Central memory CD4-positive, alpha-beta T cell (primary cell): ENCODE measurements at regions not wholly inside any gene's neighbourhood (a gene's known extent, or its start where the extent isn't known, plus 50 kb on each side); places are given as distances from the start of the nearest gene placed in this dataset.

Source experiments
- DNase-seq: peaks from one replicate; pipeline ENCODE4 v3.0.0; 2022

DNA sequence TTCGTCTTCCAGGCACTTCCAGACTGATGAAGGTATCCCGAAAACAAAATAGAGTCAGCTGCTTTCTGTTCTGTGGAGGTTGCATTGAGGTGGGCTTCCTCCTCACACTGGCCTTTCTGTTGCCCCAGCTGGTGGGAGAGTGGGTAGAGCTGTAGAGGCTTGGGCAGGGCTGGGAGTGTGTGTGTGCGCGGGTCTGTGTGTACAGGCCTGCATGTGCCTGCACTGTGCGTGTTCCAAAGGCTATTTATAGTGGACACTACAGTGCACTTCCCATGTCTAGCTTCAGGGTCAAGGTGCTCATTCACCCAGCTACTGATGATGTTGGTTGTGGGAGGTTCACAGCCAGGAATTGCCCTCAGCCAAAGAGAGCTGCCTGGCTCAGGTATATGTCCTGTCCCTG is 260.1 kb upstream of the HABP2 start:
- no peak for DNase-seq

DNA sequence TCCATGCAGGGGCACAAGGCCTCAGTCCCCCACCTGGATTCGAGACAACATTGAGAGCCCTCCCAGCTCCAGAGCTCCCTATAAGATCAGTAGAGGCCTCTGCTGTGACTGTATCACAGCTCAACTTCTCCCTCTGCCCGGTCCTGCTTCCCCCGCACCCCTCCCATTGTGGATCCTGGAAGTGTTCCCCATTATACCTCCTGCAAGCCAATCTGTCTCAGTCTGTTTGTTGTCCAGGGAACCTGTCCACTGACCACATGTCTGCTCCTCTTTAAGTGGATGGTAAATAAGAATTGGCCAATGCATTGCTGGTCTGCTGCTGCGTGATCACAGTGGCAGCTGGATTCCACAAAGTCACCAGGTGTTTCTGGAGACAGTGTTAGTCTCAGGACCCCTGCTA is 259.7 kb upstream of the HABP2 start:
- DNase-seq, result no peak

DNA sequence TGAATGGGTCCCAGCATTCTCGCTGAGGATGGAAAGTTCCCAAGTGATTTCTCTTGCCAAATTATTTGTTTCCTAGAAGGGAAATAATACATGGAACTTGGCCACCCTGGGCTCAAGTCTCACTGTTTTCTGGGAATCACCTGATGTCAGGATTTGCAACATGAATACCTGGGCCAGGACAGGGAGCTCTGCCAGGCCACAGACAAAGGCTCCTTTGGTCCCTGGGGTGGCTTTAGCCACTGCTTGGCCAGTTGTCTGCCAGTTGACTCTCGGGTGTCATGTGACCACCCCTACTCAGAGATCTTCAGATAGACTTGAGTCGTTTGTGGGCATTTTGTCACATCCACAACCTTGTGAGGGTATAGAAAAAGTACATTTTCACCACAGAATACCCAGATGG is 258.0 kb upstream of the HABP2 start:
- DNase-seq, result no peak

DNA sequence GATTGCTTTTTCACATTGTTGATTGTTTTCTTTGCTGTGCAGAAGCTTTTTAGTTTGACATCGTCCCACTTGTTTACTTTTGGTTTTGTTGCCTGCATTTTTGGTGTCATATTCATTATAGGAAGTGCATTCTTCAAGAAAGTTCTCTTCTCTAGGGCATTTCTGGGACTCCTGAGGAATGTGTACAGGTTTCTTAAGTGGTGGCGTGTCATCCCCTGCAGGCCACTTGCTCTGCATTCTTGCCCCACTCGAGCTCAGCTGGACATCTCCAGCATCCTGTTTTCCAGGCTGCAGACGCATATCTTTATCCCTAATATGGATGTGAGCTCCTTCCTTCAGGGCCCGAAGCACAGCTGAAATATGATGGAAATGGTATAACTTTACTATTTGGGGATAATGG is 255.6 kb upstream of the HABP2 start:
- no peak for DNase-seq

DNA sequence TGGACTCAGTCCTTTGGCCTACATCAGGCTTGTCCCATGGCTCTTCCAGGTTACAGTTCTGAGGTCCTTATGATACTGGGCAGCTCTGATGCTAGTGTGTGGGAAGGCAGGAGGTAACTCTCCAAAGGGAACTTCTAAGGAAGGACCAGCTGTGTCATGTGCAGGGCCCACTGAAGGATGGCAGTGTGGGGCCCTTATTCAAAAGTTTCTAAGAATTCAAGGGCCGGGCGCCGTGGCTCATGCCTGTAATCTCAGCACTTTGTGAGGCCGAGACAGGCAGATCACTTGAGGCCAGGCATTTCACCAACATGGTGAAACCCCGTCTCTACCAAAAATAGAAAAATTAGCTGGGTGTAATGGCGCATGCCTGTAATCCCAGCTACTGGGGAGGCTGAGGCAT is 254.2 kb upstream of the HABP2 start:
- no peak for DNase-seq

DNA sequence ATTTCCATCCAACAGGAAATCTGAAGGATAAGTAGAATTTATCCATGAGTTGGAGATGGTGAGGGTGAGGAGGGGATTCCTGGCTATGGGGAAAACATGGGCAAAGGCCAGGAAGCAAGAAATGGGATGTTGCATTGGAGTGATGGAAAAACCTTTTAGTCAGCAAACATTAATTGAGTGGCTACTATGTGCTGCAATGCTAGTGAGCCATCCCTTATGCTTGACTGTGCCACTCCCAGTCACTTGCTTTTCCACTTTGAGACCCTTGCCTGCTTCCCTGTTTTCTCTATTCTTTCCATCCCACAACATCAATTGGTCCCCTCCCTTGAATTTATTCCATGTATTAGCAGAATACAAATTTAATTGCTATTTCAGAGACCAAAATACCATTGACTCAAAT is 252.7 kb upstream of the HABP2 start:
- no peak for DNase-seq

DNA sequence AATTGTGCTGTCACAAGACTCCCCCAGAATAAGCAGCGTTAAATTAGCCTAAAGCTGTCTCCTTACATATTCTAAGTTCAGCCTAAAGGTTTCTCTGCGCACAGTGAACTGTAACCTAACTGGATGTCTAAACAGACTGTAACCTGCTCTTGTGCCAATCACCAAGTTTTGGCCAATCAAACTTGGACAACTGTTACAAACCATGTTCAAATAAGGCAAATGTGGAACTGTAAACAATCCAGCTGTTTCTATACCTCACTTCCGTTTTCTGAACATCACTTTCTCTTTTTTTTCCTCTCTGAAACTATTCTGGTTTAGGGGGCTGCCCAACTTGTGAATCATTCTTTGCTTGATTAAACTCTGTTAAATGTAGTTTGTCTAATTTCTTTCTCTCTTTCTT is 252.2 kb upstream of the HABP2 start:
- no peak for DNase-seq

DNA sequence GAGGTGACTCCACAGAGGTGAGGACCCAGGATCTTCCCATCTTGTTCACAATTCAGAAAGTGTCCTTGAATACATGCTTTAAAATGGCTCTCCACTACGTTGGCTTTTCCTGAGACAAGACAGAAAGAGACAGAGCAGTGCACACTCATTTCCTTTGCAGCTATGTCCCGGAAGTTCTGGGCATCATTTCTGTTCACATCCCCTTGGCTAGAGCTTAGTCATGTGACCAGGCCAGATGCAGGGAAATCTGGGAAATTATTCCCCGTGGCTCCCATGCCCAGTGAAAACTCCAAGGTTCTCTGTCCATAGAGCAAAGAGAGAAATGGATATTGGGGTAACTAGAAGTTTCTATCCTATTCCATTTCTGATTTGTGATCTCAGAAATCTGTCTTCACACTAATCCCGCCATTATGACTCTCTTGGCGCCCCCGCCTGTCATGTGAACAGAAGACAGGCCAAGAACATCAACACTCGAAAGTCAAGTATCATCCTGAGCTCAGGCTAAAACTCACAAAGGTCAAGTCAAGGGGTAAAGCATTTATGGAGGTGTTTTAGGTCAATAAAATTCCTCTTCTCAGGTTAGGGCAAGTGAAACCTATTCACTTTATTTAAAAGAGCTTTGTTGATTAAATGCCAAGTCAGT is 251.4 kb upstream of the HABP2 start:
- no peak for DNase-seq

DNA sequence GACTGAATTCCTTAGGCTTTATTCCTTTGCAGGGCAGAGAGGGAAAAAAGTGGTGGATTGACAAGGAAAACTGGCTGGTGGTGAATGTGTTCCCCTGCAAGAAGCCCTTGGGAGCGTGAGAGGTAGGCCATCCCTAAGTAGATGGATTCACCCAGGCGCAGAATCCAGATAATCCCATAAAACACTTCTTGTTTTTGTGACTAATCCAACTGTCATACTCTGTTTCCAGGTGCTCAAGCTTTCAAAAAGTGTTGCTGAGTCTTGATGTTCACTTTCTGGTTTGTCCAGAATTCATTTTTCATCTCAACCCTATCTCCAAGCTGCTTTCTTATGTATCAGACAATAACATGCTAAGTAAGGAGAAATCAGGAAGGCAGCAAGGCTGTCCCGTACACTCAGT is 250.8 kb upstream of the HABP2 start:
- no peak for DNase-seq

DNA sequence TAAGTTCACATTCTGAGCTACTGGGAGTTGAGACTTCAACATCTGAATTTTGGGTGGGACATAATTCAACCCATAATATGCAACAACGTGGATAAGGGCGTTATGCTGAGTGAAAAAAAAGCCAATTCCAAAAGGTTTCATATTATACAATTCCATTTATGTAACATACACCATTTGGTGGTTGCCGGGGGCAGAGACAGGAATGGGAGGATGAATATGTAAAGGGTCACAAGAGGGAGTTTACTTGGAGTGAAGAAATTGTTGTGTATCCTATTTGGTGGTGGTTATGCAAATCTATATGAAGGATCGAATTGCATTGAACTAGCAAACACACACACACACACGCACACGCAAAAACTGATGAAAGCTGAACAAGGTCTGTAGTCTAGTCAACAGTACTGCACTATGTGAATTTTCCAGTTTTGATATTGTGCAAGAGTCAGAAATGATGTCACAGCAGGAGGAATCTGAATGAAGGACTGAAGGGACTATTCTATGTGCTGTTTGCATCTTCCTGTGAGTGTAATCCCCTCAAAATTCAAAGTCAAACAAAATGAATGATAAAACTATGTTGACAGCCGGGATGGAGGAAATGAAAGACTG is 249.2 kb upstream of the HABP2 start:
- DNase-seq, result no peak

DNA sequence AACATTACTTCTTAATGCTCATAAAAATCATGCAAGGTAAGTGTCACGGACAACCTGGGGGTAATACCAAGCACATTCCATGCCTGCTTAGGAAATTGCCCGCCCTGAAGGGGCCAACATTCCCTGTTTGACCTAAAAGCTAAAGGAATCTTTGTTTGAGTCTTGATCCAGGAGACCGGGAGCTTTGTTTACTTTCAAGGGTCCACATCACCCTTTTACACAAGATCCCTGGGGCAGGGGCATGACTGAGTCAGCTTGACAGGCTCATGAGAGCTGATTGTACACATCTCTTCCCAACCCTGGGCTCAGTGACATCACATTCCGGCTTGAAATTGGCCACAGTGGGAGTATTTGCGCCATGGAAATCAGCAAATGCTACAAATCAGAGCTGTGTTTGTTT is 248.1 kb upstream of the HABP2 start:
- DNase-seq, result no peak

DNA sequence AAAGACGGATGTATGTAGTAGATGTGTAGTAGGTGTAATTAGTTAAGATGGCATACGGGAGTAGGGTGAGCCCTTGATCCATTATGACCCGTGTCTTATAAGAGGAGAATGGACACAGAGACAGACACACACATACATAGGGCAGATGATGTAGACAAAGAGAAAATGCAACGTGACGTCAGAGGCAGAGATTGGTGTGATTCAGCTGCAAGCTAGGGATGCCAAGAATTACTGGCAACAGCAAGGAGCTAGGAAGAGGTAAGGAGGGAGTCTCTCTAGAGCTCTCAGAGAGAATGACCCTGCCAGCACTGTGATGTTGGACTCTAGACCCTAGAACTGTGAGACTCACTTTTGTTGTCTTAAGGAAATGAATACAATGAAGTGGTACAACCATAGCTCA is 247.0 kb upstream of the HABP2 start:
- no peak for DNase-seq

DNA sequence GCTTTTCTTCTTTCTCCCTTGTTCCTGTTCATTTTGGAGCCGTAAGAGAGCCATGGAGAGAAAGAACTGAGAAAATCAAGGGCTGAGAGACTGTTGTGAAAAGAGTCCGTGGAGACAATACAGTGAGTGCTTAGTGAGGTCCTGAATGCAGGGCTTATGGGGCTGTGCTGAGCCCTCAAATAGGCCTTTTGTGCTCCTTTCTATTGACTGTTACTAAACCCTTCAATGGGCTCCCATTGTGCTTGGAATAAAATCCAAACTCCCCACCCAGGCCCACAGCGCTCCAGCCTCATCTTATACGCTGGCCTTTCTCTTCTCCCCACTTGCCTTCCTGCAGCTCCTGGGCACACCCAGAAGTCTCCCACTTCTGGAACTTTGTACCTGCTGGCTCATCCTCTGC is 243.1 kb upstream of the HABP2 start:
- DNase-seq, result no peak

DNA sequence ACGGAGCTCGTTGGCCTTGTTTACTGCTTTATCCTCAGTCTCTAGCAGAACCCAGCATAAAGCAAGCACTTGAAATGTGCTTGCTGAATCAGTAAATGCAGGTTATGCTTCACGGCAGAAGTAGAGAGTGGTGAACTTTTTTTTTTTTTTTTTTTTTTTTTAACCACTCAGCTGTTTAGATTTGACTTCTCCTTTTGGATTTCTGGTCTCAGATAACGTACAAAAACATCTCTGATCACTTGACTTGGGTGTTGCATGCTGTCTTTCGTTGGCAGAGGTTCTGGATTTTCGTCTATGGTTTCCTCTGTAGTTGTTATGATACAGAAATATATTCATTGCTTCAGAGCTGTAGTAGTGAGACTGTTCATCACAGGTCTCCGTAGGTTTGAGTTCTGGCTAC is 242.5 kb upstream of the HABP2 start:
- no peak for DNase-seq

DNA sequence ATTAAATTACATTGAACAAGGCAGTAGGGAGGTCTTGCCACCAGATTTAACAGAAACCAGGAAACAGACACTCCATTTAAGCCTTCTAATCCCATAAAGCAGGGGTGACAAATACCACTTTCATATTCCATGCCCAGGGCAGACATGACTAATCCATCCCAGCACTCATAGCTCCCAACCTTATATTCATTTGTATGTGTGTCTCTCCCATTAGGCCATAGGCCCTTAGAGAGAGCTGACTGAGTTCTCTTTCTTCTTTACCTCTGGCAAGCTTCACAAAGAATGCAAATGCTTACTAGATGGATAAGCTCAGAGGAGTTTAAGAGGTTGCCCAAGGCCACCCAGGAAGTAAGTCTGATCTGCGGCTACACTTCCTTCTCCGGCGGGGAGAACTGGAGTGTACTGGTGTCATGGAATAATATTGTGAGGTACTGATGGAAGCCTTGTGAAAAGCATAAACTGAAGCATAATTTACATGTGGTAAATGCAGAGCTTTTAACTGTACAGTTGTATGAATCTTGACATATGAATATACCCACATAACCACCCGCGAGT is 239.7 kb upstream of the HABP2 start:
- no peak for DNase-seq

DNA sequence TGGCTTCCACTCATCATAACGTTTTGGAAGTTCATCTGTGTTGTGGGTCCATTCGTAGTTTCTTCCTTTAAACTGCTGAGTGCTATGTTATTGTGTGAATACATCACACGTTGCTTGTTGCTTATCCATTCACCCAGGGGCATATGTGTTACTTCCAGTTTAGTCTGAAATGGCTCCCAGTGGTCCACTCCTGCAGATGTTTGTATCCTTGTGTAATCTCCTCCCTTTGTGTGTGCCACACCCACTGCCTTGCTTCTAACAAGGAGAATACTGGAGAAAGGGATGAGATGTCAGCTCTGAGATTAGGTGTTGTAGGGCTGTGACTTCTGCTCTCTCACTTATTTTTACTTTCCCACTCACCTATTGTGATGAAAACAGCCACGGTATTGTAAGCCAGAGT is 239.1 kb upstream of the HABP2 start:
- no peak for DNase-seq

DNA sequence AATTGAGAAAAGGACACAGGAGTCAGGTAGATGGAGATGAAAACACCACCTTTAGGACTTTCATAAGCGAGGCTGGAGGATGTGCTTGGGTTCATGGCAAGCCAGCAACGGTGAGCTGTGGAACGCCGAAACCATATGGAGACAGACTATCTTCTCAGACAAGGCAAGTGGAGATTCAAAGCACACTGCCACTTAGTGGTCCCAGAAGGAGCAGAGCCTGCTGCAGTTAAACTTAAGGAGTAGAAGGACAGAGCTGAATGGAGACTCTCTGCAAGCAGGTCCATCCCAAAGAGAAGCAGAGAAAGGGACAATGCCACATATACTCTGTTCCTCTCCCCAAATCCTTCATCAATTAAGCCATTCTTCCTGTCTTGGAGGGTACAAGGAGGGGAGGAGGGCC is 236.3 kb upstream of the HABP2 start:
- no peak for DNase-seq

DNA sequence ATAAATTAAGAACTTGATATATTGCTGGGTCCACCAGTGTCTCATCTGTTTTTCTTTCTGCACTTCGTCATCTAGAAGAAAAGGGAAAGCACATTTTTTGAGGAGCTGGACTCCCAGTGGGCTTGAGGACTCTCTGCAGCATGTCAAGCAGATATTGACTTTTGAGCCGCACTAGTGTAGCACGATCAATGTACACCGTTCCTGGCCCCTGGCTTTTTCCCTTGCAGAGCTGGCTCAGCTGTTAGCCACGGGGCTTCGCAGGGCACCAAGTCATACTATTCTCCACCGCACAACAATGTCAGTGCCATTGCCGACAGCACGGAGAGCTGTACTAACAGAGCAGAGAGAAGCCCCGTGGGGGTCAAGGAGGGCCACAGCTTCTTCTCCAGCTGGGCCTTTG is 235.4 kb upstream of the HABP2 start:
- DNase-seq, result no peak

DNA sequence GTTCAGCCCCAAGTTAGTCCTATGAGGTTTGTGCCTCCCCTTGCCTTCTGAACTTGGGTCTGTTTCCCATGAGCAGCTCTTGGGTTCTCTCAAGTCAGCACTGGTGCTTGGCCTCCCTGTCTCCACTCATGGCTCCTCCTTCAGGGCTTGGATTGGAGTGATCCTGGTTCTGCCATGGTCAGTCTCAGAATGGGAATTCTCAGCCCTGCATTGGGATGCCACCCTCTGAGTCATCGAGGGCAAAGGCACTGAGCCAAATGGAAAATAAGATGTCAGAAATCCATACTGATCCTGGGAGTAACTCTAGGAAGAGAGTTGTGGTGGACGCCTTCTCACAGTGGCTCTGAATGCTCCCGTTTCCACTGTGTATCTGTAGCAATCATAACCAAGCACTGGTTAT is 233.4 kb upstream of the HABP2 start:
- no peak for DNase-seq

DNA sequence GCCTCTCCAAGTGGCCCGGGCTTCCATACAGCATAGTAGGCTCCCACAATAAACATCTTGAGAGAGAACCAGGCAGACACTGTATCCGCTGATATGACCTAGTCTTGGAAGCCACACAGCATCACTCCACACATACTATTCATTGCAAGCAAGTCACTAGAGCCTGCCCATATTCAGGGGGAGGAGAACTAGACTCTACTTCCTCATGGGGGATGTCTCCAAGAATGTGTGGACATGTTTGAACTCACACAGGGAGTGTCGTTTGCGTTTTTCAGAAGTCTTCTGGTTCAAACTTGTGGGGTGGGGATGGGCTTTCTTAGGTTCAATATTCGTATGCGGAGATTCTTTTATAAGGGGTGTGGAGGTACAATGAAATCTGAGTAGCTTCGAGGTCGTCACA is 232.6 kb upstream of the HABP2 start:
- DNase-seq, result no peak

DNA sequence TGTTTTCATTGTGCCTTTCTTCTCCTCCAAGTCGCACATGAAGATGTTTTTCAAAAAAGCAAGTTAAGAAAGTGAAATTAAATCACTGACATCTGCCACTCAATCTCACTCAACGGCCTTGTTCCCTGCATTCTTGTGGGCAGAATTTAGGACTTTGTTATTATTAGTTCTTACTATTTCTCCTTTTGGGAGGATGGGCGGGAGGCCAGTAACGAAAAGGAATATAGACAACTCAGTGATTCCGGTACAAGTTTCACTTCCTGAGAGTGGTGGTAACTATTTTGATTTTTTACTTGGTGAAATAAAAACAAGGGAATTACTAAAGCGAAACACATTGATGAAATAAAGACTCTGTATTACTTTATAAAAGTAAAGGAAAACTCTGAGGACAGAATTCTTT is 231.9 kb upstream of the HABP2 start:
- no peak for DNase-seq

DNA sequence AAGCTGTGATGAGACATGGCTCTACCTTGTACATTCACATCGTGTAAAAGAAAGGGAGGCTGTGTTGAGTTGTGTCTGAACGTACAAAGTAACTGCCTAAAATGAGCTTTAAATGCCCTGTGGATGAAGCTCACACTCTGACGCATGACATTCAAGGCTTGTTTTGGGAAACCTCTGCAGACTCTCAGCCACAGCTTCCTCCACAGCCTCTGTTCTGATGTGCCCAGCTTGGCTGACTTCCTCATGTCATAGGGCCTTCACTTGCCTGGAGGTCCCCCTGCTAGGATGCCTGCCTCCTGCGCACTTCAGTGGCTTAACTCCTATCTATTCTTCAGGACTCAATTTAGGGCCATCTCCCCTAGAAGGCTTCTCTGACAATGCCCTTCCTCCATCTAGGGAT is 230.0 kb upstream of the HABP2 start:
- DNase-seq, result no peak

DNA sequence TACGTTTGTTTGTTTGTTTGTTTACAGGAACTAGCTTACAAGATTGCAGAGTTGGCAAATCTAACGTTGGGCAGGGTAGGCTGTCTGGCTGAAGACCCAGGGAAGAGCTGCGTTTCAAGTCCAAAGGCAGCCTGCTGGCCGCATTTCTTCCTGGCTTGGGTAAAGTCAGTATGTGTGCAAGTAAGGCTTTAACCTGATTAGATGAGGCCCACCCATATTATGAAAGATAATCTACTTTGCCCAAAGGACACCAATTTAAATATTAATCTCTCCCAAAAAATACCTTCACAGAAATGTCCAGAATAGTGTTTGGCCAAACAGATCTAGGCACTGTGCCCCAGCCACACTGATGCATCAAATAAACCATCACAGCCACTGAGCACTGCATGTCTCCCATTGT is 228.9 kb upstream of the HABP2 start:
- DNase-seq, result no peak

DNA sequence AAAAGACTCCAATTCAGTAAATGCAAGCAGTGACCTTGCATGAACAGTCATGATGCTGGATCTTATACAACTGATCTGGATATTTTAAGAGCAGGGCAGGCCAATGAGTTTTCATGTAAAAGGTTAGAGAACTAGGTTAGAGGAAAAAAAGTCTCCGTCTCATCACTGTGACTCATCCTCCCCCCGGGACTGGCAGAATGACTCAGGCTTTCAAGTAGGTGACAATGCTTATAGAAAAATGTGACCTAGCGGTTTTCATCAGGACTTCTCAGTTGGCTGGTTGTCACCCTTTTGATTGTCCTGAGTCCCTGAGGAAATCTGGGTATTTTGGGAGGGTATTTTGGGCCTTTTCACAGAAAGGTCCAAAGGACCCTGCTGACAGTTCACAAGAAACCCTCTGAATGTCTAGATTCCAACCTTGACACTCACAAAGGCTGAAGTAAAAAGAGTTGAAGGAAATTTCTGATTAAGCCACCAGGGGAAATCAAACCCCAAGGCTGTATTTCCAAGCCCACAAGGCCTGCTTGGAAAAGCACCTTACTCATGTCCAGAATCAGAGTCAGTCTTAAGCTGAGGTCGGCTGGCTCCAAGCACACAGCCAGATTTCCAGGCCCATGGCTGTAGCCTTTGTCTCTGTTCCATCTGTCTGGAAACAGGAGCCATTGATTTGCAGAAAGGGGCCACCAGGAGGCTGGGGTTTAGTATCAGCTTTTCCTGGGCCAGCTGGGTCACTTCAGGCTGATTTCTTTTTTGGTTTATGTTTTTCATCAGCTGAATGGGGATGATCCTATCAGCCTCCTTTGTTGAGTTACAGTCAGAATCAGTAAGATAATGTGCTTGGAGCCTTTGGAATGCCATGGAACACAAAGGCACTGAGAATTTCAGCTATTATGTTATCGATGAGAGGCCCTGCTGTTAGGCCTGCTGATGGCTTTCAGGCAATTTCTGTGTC is 226.4 kb upstream of the HABP2 start:
- DNase-seq, result no peak
